ENCODE measurements at regions not wholly inside any gene's neighbourhood (a gene's known extent, or its start where the extent isn't known, plus 50 kb on each side); places are given as distances from the start of the nearest gene placed in this dataset.

- Histone ChIP-seq H3K4me1 (ENCODE audit: insufficient read depth, low read length, poor library complexity, severe bottlenecking) (no peaks in the 10 kb centered on the region), H3K36me3 (ENCODE audit: insufficient read depth, low read length) (no peaks in the 10 kb centered on the region), H3K9me2 (ENCODE audit: insufficient read depth, low read length) (no peaks in the 10 kb centered on the region), H4K20me1 (ENCODE audit: insufficient read depth, low read length) (no peaks in the 10 kb centered on the region), H3K27ac (ENCODE audit: low read depth, low read length, poor library complexity, severe bottlenecking) (no peak overlapping the region), H3K4me3 (ENCODE audit: low read depth, low read length, poor library complexity, severe bottlenecking) (no peak overlapping the region), H3K4me2 (ENCODE audit: low read length) (no peak overlapping the region), H2AFZ (ENCODE audit: low read length) (no peak overlapping the region; the same call in 1 of the 2 replicates), H3K79me2 (ENCODE audit: insufficient read depth, low read depth, low read length) (no peaks in the 10 kb centered on the region), H3K9me3 (ENCODE audit: low read length) (no peaks in the 10 kb centered on the region)
- no TSS peak for BruUV-seq (replicated peaks)
- intact Hi-C loops (cut with micrococcal nuclease; ENCODE audit: unreplicated experiment) = no loop called here
- TF ChIP-seq, protein P1, sequence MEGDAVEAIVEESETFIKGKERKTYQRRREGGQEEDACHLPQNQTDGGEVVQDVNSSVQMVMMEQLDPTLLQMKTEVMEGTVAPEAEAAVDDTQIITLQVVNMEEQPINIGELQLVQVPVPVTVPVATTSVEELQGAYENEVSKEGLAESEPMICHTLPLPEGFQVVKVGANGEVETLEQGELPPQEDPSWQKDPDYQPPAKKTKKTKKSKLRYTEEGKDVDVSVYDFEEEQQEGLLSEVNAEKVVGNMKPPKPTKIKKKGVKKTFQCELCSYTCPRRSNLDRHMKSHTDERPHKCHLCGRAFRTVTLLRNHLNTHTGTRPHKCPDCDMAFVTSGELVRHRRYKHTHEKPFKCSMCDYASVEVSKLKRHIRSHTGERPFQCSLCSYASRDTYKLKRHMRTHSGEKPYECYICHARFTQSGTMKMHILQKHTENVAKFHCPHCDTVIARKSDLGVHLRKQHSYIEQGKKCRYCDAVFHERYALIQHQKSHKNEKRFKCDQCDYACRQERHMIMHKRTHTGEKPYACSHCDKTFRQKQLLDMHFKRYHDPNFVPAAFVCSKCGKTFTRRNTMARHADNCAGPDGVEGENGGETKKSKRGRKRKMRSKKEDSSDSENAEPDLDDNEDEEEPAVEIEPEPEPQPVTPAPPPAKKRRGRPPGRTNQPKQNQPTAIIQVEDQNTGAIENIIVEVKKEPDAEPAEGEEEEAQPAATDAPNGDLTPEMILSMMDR (conservative IDR thresholded peaks at IDR 0.05; ENCODE audit: low read length) = no peak
- TF ChIP-seq EZH2phosphoT487 (IDR thresholded peaks at IDR 0.05; ENCODE audit: borderline replicate concordance, low read depth, low read length) = no peak
- DNase-seq (ENCODE audit: low spot score) = no peak
- ChIA-PET CTCF (ENCODE audit: unreplicated experiment) (no interaction called here), POLR2A (interaction anchor here (0.7 to 1.8 kb wide), 2 partner anchors 9 to 23 kb away, joined by 3 to 5 read pairs; no protein-coding TSS in a partner anchor)
Measured at GRCh38 chr6:155646443-155646842, 190.8 kb upstream of the NOX3 start.

- no peaks in the 10 kb centered on the region for H3K4me1 ChIP-seq (ENCODE audit: insufficient read depth, low read length, poor library complexity, severe bottlenecking)
- ChIA-PET CTCF (ENCODE audit: unreplicated experiment) (no interaction called here), POLR2A (no interaction called here)
- no peak overlapping the region for H2AFZ ChIP-seq (ENCODE audit: low read length)
- H3K36me3 ChIP-seq (ENCODE audit: insufficient read depth, low read length) = no peaks in the 10 kb centered on the region
- intact Hi-C loops (cut with micrococcal nuclease; ENCODE audit: unreplicated experiment) = no loop called here
- TF ChIP-seq, protein P1 (conservative IDR thresholded peaks at IDR 0.05; ENCODE audit: low read length) = no peak
- TF ChIP-seq EZH2phosphoT487 (IDR thresholded peaks at IDR 0.05; ENCODE audit: borderline replicate concordance, low read depth, low read length) = no peak
- no peak overlapping the region for H3K4me2 ChIP-seq (ENCODE audit: low read length)
- BruUV-seq (replicated peaks) = no TSS peak
- no peak overlapping the region for H3K4me3 ChIP-seq (ENCODE audit: low read depth, low read length, poor library complexity, severe bottlenecking)
- H3K9me2 ChIP-seq (ENCODE audit: insufficient read depth, low read length) = no peaks in the 10 kb centered on the region
- H3K79me2 ChIP-seq (ENCODE audit: insufficient read depth, low read depth, low read length) = no peaks in the 10 kb centered on the region
- no peak for DNase-seq (ENCODE audit: low spot score)
- no peak overlapping the region for H3K27ac ChIP-seq (ENCODE audit: low read depth, low read length, poor library complexity, severe bottlenecking)
- H3K9me3 ChIP-seq (ENCODE audit: low read length) = no peaks in the 10 kb centered on the region
- H4K20me1 ChIP-seq (ENCODE audit: insufficient read depth, low read length) = no peaks in the 10 kb centered on the region
Measured at GRCh38 chr6:155645325-155645724, 189.7 kb upstream of the NOX3 start.

GRCh38 chr6:155641603-155642002 lies 186.0 kb upstream of the NOX3 start:
- no peaks in the 10 kb centered on the region for H4K20me1 ChIP-seq (ENCODE audit: insufficient read depth, low read length)
- no peak for DNase-seq (ENCODE audit: low spot score)
- H3K4me1 ChIP-seq (ENCODE audit: insufficient read depth, low read length, poor library complexity, severe bottlenecking) = no peaks in the 10 kb centered on the region
- H3K9me3 ChIP-seq (ENCODE audit: low read length) = no peaks in the 10 kb centered on the region
- no peaks in the 10 kb centered on the region for H3K9me2 ChIP-seq (ENCODE audit: insufficient read depth, low read length)
- intact Hi-C loops (cut with micrococcal nuclease; ENCODE audit: unreplicated experiment) = no loop called here
- H3K4me2 ChIP-seq (ENCODE audit: low read length) = no peak overlapping the region
- ChIA-PET CTCF (ENCODE audit: unreplicated experiment) (no interaction called here), POLR2A (interaction anchor here (0.7 kb wide), 1 partner anchor 11 kb away, joined by 3 read pairs; no protein-coding TSS in a partner anchor)
- no peak overlapping the region for H3K27ac ChIP-seq (ENCODE audit: low read depth, low read length, poor library complexity, severe bottlenecking)
- no peaks in the 10 kb centered on the region for H3K79me2 ChIP-seq (ENCODE audit: insufficient read depth, low read depth, low read length)
- TF ChIP-seq, protein P1 (conservative IDR thresholded peaks at IDR 0.05; ENCODE audit: low read length) = no peak
- no peak for TF ChIP-seq EZH2phosphoT487 (IDR thresholded peaks at IDR 0.05; ENCODE audit: borderline replicate concordance, low read depth, low read length)
- no peak overlapping the region for H2AFZ ChIP-seq (ENCODE audit: low read length)
- no TSS peak for BruUV-seq (replicated peaks)
- H3K4me3 ChIP-seq (ENCODE audit: low read depth, low read length, poor library complexity, severe bottlenecking) = no peak overlapping the region
- H3K36me3 ChIP-seq (ENCODE audit: insufficient read depth, low read length) = no peaks in the 10 kb centered on the region

All from OCI-LY7 (cell line).